Ishikawa (cell line): ENCODE measurements at regions not wholly inside any gene's neighbourhood (a gene's known extent, or its start where the extent isn't known, plus 50 kb on each side); places are given as distances from the start of the nearest gene placed in this dataset.

Experiments
- CEBPB ChIP-seq: IDR thresholded peaks from 2 replicates; pipeline ENCODE4 v1.6.1; 2012
- CREB1 ChIP-seq: IDR thresholded peaks from 2 replicates; pipeline ENCODE4 v1.6.1; 2012; ENCODE audit warnings: low read depth
- EGR1 ChIP-seq: IDR thresholded peaks from 2 replicates; pipeline ENCODE4 v1.6.1; 2012
- EP300 ChIP-seq: IDR thresholded peaks from 2 replicates; pipeline ENCODE4 v1.6.1; 2012; ENCODE audit warnings: borderline replicate concordance
- FOXM1 ChIP-seq: IDR thresholded peaks from 2 replicates; pipeline ENCODE4 v1.6.1; 2012; ENCODE audit warnings: low read depth, borderline replicate concordance
- NFIC ChIP-seq: IDR thresholded peaks from 2 replicates; pipeline ENCODE4 v1.6.1; 2012
- RAD21 ChIP-seq: IDR thresholded peaks from 2 replicates; pipeline ENCODE4 v1.6.1; 2012; ENCODE audit warnings: low read depth
- TAF1 ChIP-seq: IDR thresholded peaks from 2 replicates; pipeline ENCODE4 v1.6.1; 2012; ENCODE audit warnings: low read depth, mild to moderate bottlenecking
- TCF12 ChIP-seq: IDR thresholded peaks from 2 replicates; pipeline ENCODE4 v1.6.1; 2012; ENCODE audit warnings: low read depth
- TEAD4 ChIP-seq: IDR thresholded peaks from 2 replicates; pipeline ENCODE4 v1.6.1; 2012
- YY1 ChIP-seq: IDR thresholded peaks from 2 replicates; pipeline ENCODE4 v1.6.1; 2012; ENCODE audit warnings: low read depth
- ZBTB7A ChIP-seq: IDR thresholded peaks from 2 replicates; pipeline ENCODE4 v1.6.1; 2012; ENCODE audit warnings: low read depth
- TF ChIP-seq, protein P1 (sequence below): IDR thresholded peaks from 2 replicates; pipeline ENCODE4 v1.6.1; 2012; ENCODE audit warnings: low read depth, mild to moderate bottlenecking
- TF ChIP-seq, protein P2 (sequence below): IDR thresholded peaks from 2 replicates; pipeline ENCODE4 v1.6.1; 2012
- TF ChIP-seq, protein P3 (sequence below): IDR thresholded peaks from 2 replicates; pipeline ENCODE4 v1.6.1; 2012

DNA sequence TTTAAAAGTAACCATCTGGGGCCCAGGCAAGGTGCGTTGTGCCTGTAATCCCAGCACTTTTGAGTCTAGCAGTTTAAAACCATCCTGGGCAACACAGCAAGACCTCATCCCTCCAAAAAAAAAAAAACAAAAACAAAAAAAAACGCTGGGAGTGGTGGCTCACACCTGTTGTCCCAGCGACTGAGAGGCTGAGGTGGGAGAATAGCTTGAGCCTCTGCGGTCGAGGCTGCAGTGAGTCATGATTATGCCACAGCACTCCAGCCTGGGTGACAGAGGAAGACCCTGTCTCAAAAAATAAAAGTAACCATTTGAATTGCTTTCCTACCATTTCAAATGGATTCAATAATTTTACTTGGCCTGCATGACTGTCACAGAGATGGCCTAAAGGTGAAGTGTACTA, 186.5 kb upstream of the ATP2B1 start:
- TF ChIP-seq TEAD4 (no peak), TAF1 (no peak), NFIC (no peak), TCF12 (no peak), ZBTB7A (no peak), CREB1 (no peak), CEBPB (no peak), EGR1 (no peak), EP300 (no peak), FOXM1 (no peak), RAD21 (no peak), YY1 (no peak)
- TF ChIP-seq, protein P1, sequence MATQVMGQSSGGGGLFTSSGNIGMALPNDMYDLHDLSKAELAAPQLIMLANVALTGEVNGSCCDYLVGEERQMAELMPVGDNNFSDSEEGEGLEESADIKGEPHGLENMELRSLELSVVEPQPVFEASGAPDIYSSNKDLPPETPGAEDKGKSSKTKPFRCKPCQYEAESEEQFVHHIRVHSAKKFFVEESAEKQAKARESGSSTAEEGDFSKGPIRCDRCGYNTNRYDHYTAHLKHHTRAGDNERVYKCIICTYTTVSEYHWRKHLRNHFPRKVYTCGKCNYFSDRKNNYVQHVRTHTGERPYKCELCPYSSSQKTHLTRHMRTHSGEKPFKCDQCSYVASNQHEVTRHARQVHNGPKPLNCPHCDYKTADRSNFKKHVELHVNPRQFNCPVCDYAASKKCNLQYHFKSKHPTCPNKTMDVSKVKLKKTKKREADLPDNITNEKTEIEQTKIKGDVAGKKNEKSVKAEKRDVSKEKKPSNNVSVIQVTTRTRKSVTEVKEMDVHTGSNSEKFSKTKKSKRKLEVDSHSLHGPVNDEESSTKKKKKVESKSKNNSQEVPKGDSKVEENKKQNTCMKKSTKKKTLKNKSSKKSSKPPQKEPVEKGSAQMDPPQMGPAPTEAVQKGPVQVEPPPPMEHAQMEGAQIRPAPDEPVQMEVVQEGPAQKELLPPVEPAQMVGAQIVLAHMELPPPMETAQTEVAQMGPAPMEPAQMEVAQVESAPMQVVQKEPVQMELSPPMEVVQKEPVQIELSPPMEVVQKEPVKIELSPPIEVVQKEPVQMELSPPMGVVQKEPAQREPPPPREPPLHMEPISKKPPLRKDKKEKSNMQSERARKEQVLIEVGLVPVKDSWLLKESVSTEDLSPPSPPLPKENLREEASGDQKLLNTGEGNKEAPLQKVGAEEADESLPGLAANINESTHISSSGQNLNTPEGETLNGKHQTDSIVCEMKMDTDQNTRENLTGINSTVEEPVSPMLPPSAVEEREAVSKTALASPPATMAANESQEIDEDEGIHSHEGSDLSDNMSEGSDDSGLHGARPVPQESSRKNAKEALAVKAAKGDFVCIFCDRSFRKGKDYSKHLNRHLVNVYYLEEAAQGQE, result no peak
- TF ChIP-seq, protein P2, sequence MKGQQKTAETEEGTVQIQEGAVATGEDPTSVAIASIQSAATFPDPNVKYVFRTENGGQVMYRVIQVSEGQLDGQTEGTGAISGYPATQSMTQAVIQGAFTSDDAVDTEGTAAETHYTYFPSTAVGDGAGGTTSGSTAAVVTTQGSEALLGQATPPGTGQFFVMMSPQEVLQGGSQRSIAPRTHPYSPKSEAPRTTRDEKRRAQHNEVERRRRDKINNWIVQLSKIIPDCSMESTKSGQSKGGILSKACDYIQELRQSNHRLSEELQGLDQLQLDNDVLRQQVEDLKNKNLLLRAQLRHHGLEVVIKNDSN, result no peak
- TF ChIP-seq, protein P3, sequence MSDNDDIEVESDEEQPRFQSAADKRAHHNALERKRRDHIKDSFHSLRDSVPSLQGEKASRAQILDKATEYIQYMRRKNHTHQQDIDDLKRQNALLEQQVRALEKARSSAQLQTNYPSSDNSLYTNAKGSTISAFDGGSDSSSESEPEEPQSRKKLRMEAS, result no peak

DNA sequence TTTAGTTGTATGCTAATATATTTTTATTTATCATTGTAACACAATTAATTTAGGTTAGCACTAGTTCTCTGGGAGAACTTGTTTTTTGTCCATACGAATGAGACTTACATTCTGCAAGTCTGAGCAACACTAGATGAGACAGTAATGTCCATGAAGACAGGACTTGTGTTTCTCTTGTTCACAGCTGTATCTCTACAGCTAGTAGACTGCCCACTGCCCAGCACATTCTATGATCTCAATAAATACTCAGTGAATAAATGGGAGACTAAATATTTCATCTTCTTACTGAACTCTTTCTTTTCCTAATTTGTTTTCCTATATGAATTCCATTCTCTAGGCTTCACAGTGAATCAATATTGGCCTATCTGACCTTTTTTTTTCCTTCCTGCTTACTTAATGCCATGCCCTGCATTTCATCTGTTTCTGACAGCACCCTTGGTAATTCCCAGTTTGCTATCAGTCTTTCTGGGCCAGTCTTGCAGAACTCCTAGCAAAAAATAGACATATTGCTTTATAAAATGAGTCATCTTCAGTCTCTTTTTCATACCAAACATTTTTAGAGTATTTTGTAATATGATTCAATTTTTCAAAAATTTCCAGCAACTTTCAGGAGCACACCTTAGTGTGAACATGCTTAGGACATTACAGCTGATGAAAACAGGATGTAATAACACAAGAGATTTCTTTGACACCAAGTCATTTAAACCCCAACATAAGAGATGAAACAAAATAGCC, 185.5 kb upstream of the ATP2B1 start:
- TF ChIP-seq, protein P3, result no peak
- no peak for TF ChIP-seq CREB1
- TF ChIP-seq FOXM1, result no peak
- no peak for TF ChIP-seq NFIC
- TF ChIP-seq TEAD4, result no peak
- no peak for TF ChIP-seq TAF1
- no peak for TF ChIP-seq ZBTB7A
- no peak for TF ChIP-seq TCF12
- TF ChIP-seq, protein P2, result no peak
- TF ChIP-seq CEBPB, result no peak
- no peak for TF ChIP-seq EGR1
- no peak for TF ChIP-seq EP300
- TF ChIP-seq, protein P1, result no peak
- TF ChIP-seq RAD21, result no peak

DNA sequence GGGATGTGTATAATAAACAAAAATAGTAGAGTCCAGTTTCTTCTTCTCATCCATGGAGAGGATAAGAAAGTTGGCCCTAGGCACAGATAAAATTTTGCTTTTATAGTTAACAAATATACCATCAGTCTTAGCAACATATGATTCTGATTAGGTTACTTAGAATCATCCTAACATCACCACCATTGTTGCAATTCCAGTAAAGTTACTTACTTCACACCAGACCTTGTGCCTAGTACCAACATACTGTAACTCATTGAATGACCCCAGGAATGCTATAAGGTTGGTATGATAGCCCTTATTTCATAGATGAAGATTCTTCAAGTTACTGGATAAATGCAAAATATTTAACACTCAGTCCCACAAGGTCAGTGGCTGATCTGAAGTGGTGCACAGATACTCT, 183.8 kb upstream of the ATP2B1 start:
- TF ChIP-seq NFIC (no peak), CREB1 (no peak), ZBTB7A (no peak), EP300 (no peak), YY1 (no peak), TEAD4 (no peak), EGR1 (no peak), RAD21 (no peak), CEBPB (no peak), TAF1 (no peak), TCF12 (no peak), FOXM1 (no peak)
- TF ChIP-seq, protein P2, result no peak
- TF ChIP-seq, protein P1, result no peak
- TF ChIP-seq, protein P3, result no peak

DNA sequence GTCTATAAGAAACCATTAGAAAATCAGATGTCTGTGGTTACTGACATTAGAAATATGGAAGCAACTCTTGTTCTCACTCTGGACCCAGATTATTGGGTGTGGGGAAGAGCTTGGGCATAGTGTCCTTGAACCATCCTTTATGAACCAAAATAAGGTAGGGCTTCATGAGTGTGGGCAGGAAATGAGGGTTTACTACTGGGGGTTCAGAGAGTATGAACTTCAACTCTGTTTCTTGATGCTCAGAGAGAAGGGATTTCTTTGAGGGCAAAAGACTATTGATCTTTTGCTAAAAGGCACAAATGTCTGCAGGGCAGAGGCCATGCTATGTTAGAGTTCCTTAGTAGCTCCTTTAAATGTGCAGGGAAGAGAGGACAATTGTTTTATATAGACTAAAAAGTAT, 183.3 kb upstream of the ATP2B1 start:
- TF ChIP-seq EP300 (no peak), ZBTB7A (no peak), RAD21 (no peak), TCF12 (no peak), CEBPB (no peak), FOXM1 (no peak), TAF1 (no peak), TEAD4 (no peak), CREB1 (no peak), YY1 (no peak), EGR1 (no peak), NFIC (no peak)
- TF ChIP-seq, protein P2, result no peak
- TF ChIP-seq, protein P3, result no peak
- TF ChIP-seq, protein P1, result no peak
